GM10266 (cell line): ENCODE measurements at regions not wholly inside any gene's neighbourhood (a gene's known extent, or its start where the extent isn't known, plus 50 kb on each side); places are given as distances from the start of the nearest gene placed in this dataset.

Experiments used
- DNase-seq: peaks from one replicate; pipeline ENCODE4 v3.0.0; 2012; ENCODE audit errors: extremely low spot score
- TF ChIP-seq, protein P1 (sequence below): IDR thresholded peaks from 2 replicates; pipeline ENCODE4 v1.5.1; 2012; ENCODE audit warnings: mild to moderate bottlenecking, low read depth; ENCODE audit not compliant: control insufficient read depth, insufficient read depth; ENCODE audit errors: missing control alignments

DNA sequence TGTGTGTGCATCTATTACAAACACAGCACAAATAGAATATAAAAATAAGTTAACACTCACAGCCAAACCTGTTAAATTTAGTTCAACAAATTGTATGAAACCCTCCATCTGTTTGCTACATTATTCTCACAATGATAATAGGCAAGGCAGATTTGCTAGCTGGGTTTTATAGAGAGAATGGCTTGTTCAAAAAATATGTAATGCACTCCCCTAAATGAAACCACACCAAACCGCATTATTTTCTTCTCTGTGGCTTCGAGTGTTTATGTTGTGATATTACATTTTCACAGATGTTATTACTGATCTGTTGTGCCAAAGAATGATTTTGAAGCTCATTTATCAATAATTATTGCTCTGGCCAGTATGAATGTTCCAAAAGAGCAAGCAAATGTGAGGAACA lies 92.9 kb downstream of the SPATA31D1 start:
- DNase-seq = no peak
- TF ChIP-seq, protein P1, sequence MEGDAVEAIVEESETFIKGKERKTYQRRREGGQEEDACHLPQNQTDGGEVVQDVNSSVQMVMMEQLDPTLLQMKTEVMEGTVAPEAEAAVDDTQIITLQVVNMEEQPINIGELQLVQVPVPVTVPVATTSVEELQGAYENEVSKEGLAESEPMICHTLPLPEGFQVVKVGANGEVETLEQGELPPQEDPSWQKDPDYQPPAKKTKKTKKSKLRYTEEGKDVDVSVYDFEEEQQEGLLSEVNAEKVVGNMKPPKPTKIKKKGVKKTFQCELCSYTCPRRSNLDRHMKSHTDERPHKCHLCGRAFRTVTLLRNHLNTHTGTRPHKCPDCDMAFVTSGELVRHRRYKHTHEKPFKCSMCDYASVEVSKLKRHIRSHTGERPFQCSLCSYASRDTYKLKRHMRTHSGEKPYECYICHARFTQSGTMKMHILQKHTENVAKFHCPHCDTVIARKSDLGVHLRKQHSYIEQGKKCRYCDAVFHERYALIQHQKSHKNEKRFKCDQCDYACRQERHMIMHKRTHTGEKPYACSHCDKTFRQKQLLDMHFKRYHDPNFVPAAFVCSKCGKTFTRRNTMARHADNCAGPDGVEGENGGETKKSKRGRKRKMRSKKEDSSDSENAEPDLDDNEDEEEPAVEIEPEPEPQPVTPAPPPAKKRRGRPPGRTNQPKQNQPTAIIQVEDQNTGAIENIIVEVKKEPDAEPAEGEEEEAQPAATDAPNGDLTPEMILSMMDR = no peak

DNA sequence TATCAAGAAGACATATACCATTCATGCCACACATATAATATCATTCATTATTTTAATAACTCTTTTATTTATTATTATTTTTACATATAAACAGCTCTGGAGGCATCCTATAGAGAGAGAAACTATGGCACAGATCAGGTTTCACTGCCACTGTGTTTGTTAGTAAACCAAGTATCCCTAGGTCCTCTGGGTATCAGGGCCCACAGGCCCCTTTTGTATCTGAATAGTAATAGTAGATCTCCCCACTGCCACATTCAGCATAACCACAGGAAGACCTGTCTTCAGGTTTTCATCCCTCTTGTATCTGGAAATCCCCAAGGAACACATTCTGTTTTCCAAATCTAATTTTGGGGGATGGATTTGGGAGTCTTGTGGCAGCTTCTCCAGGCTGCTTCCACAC lies 94.0 kb downstream of the SPATA31D1 start:
- no peak for DNase-seq
- TF ChIP-seq, protein P1 = no peak

DNA sequence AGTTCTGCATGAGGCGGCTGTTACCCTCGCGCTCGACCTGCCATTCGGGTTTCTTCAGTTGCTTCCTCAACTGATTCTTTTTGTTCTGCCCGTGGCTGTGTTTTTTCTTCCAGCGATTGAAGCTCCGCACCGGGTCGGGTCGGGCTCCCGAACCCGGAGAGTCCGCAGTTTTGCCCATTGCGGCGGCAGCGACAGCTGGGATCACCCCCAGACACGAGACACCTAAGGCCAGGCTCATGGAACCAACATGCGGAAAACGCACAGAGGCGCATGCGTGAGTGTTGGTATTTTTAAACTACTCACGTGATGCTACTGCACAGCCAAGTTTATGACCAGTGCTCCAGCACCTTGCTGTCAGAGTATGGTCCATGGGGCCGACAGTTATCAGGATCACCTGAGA lies 100.0 kb downstream of the SPATA31D1 start:
- DNase-seq = no peak
- TF ChIP-seq, protein P1 = no peak

DNA sequence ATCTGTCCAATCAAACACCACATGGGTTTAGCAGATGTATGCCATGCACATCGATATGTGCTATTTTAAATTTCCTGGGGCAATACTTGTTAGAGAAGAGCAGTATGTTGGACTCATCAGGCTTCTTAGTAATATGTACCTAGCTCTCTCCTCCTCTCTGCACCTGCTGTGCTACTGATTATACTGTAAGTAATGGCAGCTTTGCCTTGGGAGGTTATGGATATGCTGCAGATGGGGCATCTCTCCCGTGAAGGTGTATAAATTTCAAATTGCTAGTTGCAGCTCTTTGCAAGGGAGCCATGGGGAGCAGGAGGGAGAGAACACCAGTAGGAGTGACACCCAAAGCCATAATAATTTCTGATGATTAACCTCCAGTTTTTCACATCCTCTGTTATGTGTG lies 101.5 kb downstream of the SPATA31D1 start:
- TF ChIP-seq, protein P1 = no peak
- DNase-seq = no peak

DNA sequence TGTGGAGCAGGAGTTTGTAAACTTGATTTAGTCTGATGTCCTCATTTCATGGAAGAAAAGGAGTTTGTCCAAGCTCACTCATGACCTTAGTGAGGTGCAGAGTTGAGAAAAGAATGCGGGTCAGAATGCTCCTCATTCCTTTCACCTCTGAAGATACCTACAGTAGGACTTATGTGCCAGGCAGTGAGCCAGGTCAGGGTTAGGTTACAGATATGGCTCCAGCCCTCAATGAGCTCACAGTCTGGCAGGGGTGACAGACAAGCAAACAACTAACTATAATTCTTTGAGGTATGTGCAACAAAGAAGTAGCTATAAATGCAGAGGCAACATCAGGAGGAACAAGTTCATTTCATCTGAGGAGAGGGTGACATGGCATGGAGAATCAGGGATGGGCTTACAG lies 102.5 kb downstream of the SPATA31D1 start:
- TF ChIP-seq, protein P1 = no peak
- DNase-seq = no peak

DNA sequence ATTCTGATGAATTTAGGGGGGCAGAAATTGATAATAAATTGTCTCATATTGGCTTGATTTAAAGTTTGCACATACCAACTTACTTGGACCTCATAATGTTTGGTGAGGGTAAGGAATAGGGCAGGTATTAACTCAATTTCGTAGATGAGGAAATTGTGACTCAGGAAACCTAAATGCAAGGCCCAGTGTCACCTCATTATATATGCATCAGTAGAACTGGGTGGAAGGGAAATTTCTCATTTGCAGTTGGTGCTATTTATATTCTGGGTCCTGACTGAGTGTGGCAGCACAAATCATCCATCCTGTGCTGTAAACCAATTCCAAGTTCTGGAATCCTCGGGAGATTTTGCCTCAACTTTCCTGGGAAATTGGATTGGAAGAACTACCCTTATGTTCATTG lies 103.0 kb downstream of the SPATA31D1 start:
- TF ChIP-seq, protein P1 = no peak
- no peak for DNase-seq

DNA sequence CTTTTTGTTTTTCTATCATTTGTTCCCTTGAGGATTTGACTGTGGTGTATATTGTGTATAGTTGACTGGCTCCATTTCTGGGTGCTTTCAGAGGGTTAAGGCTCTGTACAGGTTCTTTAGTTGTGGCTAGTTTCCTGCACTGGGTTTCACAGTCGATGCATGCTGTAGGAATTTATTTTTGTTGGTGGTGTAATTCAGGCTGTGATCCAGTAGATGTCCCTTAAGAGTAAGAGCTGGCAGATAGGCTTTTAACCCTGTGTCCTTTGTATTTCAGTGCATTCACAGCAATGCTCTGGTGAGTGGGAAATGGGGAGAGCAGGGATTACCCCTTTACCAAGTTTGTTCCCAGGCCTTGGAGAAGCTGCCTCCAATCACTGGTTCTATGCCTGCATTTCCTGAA lies 112.9 kb downstream of the SPATA31D1 start:
- TF ChIP-seq, protein P1 = no peak
- no peak for DNase-seq
